Mesothelial cell of epicardium (in vitro differentiated cells): ENCODE measurements at regions not wholly inside any gene's neighbourhood (a gene's known extent, or its start where the extent isn't known, plus 50 kb on each side); places are given as distances from the start of the nearest gene placed in this dataset.

Experiments
- DNase-seq, 2 experiments: peaks; one replicate each; pipeline ENCODE4 v3.0.0; 2021; ENCODE audit warnings: low spot score in 2 of 2; ENCODE audit not compliant: unreplicated experiment in 2 of 2
- H3K27ac Mint-ChIP-seq: 2 replicates; pipeline ENCODE4 v1.8.0; 2021; ENCODE audit warnings: mixed read lengths
- H3K27me3 Mint-ChIP-seq: 2 replicates; pipeline ENCODE4 v1.8.0; 2021; ENCODE audit warnings: low read depth, mixed read lengths
- H3K36me3 Mint-ChIP-seq: 2 replicates; pipeline ENCODE4 v1.8.0; 2021; ENCODE audit warnings: mixed read lengths
- H3K4me1 Mint-ChIP-seq: 2 replicates; pipeline ENCODE4 v1.8.0; 2021; ENCODE audit warnings: mixed read lengths
- H3K4me3 Mint-ChIP-seq: 2 replicates; pipeline ENCODE4 v1.8.0; 2021; ENCODE audit warnings: mild to moderate bottlenecking, moderate library complexity, mixed read lengths
- H3K9me3 Mint-ChIP-seq: 2 replicates; pipeline ENCODE4 v1.8.0; 2021; ENCODE audit warnings: mixed read lengths
- CTCF ChIP-seq: fragments of 200-600 bp; sonication (generic); IDR thresholded peaks from one replicate; pipeline ENCODE4 v1.5.0; 2021; ENCODE audit warnings: antibody characterized with exemption; ENCODE audit not compliant: unreplicated experiment

DNA sequence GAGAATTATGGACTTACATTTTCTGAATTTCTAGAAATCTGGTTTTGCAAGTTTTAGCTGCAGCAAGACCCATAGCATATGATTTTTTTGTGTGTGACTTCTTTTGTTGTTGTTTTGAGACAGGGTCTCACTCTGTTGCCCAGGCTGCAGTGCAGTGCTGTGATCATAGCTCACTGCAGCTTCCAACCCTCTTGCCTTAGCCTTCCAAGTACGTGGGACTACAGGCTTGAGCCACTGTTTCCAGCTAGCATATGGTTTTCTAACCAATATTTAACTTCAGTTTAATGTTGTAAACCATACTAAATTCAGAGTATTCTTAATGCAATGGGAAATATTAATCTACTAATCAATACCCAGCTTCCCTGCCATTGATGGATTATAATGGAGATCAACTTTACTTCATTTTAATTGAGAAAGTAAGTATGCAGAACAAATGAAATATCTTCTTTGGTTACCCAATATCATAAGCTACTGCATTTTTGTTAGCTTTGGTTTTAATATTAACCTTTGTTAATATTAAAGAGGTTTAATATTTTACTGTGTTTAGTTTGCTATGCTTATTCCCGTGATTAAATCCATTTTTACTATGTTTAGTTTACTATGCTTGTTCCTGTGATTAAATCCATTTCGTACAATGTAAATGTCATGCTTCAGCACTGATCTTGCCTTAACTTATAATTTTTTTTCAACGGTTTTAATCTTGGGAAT is 273.4 kb upstream of the TMEFF2 start:
- Mint-ChIP-seq H3K4me1 (no peaks in the 10 kb centered on the region), H3K27ac (no peak overlapping the region), H3K36me3 (no peaks in the 10 kb centered on the region), H3K4me3 (no peak overlapping the region), H3K27me3 (no peaks in the 10 kb centered on the region), H3K9me3 (peaks cover 6% of the 10 kb centered on the region)
- no peak for DNase-seq
- no peak for TF ChIP-seq CTCF

GRCh38 chr2:192465141-192465540 is 270.4 kb upstream of the TMEFF2 start:
- no peak for TF ChIP-seq CTCF
- Mint-ChIP-seq H3K27me3 (no peaks in the 10 kb centered on the region), H3K4me3 (no peak overlapping the region), H3K4me1 (peaks cover 3% of the 10 kb centered on the region), H3K9me3 (peaks cover 4% of the 10 kb centered on the region), H3K36me3 (no peaks in the 10 kb centered on the region), H3K27ac (no peak overlapping the region)
- no peak for DNase-seq

GRCh38 chr2:192459422-192459821 is 264.7 kb upstream of the TMEFF2 start:
- Mint-ChIP-seq H3K4me1 (peaks cover 3% of the 10 kb centered on the region), H3K27ac (no peak overlapping the region), H3K4me3 (no peak overlapping the region)

DNA sequence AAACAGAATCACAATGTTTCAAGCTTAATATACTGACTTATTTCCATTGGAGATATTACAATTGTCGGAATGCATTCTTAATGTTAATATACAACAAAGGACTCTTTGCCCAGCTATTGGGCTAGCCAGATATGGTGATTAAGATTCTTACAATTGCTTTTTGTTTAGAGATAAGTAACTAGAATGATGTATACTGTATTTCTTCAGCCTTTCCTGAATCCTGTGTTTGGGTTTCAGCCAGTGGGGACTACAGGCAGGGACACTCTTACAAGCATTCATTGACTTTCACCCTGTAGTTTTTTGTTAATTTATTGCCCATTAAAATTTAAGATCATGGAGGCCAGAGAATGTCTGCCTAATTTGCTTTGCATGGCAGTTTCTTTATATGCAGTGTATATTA is 254.1 kb upstream of the TMEFF2 start:
- no peaks in the 10 kb centered on the region for H3K36me3 Mint-ChIP-seq
- H3K27me3 Mint-ChIP-seq, result no peaks in the 10 kb centered on the region
- no peaks in the 10 kb centered on the region for H3K9me3 Mint-ChIP-seq
- H3K4me1 Mint-ChIP-seq, result peaks cover 13% of the 10 kb centered on the region
- H3K4me3 Mint-ChIP-seq, result no peak overlapping the region
- DNase-seq, result no peak
- no peak overlapping the region for H3K27ac Mint-ChIP-seq
- TF ChIP-seq CTCF, result no peak

More at GRCh38 chr2:192459422-192459821, 264.7 kb upstream of the TMEFF2 start:
- TF ChIP-seq CTCF, result no peak
- no peak for DNase-seq
- Mint-ChIP-seq H3K36me3 (no peaks in the 10 kb centered on the region), H3K9me3 (peaks cover under 1% of the 10 kb centered on the region), H3K27me3 (no peaks in the 10 kb centered on the region)

DNA sequence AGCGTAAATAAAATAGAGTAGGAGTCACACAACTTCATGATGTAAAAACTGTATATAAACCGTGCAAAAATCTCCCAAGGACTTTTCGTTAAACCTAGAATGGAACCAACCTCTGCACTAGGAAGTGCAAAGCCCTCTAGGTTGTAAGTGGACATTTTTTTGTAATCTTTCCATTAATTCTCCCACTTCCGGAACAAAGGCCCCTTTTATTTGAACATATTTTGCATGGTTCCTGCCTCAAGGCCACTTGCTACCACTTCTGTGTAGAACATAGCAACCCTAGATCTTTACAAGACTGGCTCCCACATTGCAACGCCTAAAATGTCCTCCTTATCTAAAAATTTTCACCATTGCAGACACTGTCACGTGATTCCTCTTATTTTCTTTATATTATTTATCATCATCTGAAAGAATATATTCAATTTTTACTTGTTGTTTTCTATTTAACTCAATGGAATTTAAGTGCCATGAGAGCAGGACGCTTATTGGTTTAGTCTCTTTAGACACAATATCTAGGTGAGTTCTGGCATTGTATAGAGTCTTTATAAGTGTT is 249.6 kb upstream of the TMEFF2 start:
- TF ChIP-seq CTCF, result no peak
- H3K36me3 Mint-ChIP-seq, result no peaks in the 10 kb centered on the region
- no peaks in the 10 kb centered on the region for H3K9me3 Mint-ChIP-seq

More for the DNA sequence above, 249.6 kb upstream of the TMEFF2 start:
- no peak overlapping the region for H3K4me3 Mint-ChIP-seq
- peaks cover 14% of the 10 kb centered on the region for H3K4me1 Mint-ChIP-seq
- no peak overlapping the region for H3K27ac Mint-ChIP-seq
- no peak for DNase-seq
- no peaks in the 10 kb centered on the region for H3K27me3 Mint-ChIP-seq
